GM19239 (cell line): ENCODE measurements at regions not wholly inside any gene's neighbourhood (a gene's known extent, or its start where the extent isn't known, plus 50 kb on each side); places are given as distances from the start of the nearest gene placed in this dataset.
"Not testable (repeated sequence)": the region's sequence is repeated elsewhere in the genome, so short reads cannot be mapped to it uniquely, and the experiment has no call there.

Source experiments
- DNase-seq: peaks from one replicate; pipeline ENCODE4 v3.0.0; 2011; ENCODE audit warnings: low spot score; ENCODE audit not compliant: insufficient read length
- FAIRE-seq: peaks from 2 replicates; lab custom pipeline; 2011; peaks lifted over from hg19 to GRCh38; lab: Jason Lieb, UNC

- no peak for FAIRE-seq
These were observed 119.0 kb downstream of the ARL4C start for GRCh38 chr2:234377761-234378391.

GRCh38 chr2:234376229-234376628 lies 120.7 kb downstream of the ARL4C start:
- DNase-seq (no peak), FAIRE-seq (no peak)

More at GRCh38 chr2:234377761-234378391, 119.0 kb downstream of the ARL4C start:
- DNase-seq = no peak

GRCh38 chr2:234375176-234375880 lies 121.6 kb downstream of the ARL4C start:
- FAIRE-seq = no peak
- no peak for DNase-seq

- DNase-seq (no peak), FAIRE-seq (no peak)
These were observed 122.1 kb downstream of the ARL4C start for GRCh38 chr2:234374736-234375135.

GRCh38 chr2:234374150-234374508 lies 122.8 kb downstream of the ARL4C start:
- FAIRE-seq = no peak

GRCh38 chr2:234373481-234374149 lies 123.3 kb downstream of the ARL4C start:
- no peak for FAIRE-seq
- no peak for DNase-seq

More at GRCh38 chr2:234374150-234374508, 122.8 kb downstream of the ARL4C start:
- no peak for DNase-seq

GRCh38 chr2:234373060-234373459 lies 123.8 kb downstream of the ARL4C start:
- no peak for FAIRE-seq
- no peak for DNase-seq

GRCh38 chr2:234372506-234372905 lies 124.4 kb downstream of the ARL4C start:
- no peak for FAIRE-seq

GRCh38 chr2:234368861-234369261 lies 128.0 kb downstream of the ARL4C start:
- DNase-seq = no peak
- FAIRE-seq = no peak

More at GRCh38 chr2:234372506-234372905, 124.4 kb downstream of the ARL4C start:
- no peak for DNase-seq

GRCh38 chr2:234366891-234367290 lies 130.0 kb downstream of the ARL4C start:
- FAIRE-seq (no peak), DNase-seq (no peak)

- DNase-seq = no peak
- FAIRE-seq = no peak
These were observed 132.2 kb downstream of the ARL4C start for GRCh38 chr2:234364661-234365060.

- FAIRE-seq (no peak), DNase-seq (no peak)
These were observed 133.1 kb downstream of the ARL4C start for GRCh38 chr2:234363647-234364294.

GRCh38 chr2:234363011-234363487 lies 133.8 kb downstream of the ARL4C start:
- FAIRE-seq (no peak), DNase-seq (no peak)

GRCh38 chr2:234360313-234360975 lies 136.4 kb downstream of the ARL4C start:
- DNase-seq, FAIRE-seq: not testable (repeated sequence)

GRCh38 chr2:234357666-234358065 lies 139.2 kb downstream of the ARL4C start:
- DNase-seq (no peak), FAIRE-seq (no peak)

- no peak for DNase-seq
- no peak for FAIRE-seq
These were observed 141.0 kb downstream of the ARL4C start for GRCh38 chr2:234355808-234356365.

- DNase-seq (no peak), FAIRE-seq (no peak)
These were observed 141.7 kb downstream of the ARL4C start for GRCh38 chr2:234355021-234355720.

GRCh38 chr2:234352270-234352669 lies 144.6 kb downstream of the ARL4C start:
- FAIRE-seq = no peak
- DNase-seq = no peak

GRCh38 chr2:234351866-234352265 lies 145.0 kb downstream of the ARL4C start:
- FAIRE-seq, DNase-seq: not testable (repeated sequence)
